Activated T-helper 2 cell treated with anti-CD3 and anti-CD28 coated beads, Interferon-gamma antibody, Interleukin-2, Interleukin-4, amounts not matched to agents 10 μg/mL and 5 μg/mL and 100 μg/mL, durations not matched to agents 14 hours and 24 hours and 36 hours (primary cell): ENCODE measurements at regions not wholly inside any gene's neighbourhood (a gene's known extent, or its start where the extent isn't known, plus 50 kb on each side); places are given as distances from the start of the nearest gene placed in this dataset.

Experiments used
- DNase-seq: peaks from one replicate; pipeline ENCODE4 v3.0.0; 2021; ENCODE audit warnings: low spot score
- H3K27ac Mint-ChIP-seq: one replicate; pipeline ENCODE4 v1.8.0; 2021; ENCODE audit warnings: mixed read lengths
- H3K27me3 Mint-ChIP-seq: one replicate; pipeline ENCODE4 v1.8.0; 2021; ENCODE audit warnings: low read depth, mixed read lengths
- H3K36me3 Mint-ChIP-seq: one replicate; pipeline ENCODE4 v1.8.0; 2021; ENCODE audit warnings: low read depth, mixed read lengths
- H3K4me1 Mint-ChIP-seq: one replicate; pipeline ENCODE4 v1.8.0; 2021; ENCODE audit warnings: low read depth, mixed read lengths
- H3K4me3 Mint-ChIP-seq: one replicate; pipeline ENCODE4 v1.8.0; 2021; ENCODE audit warnings: low read depth, mild to moderate bottlenecking, moderate library complexity, mixed read lengths
- H3K9me3 Mint-ChIP-seq: one replicate; pipeline ENCODE4 v1.8.0; 2021; ENCODE audit warnings: mixed read lengths
- intact Hi-C: fragments of 100-400 bp; cut with micrococcal nuclease; formaldehyde crosslinking; loops from one replicate; pipeline ENCODE4 v1.15.1; 2023

- Mint-ChIP-seq H3K36me3 (no peaks in the 10 kb centered on the region), H3K4me3 (no peak overlapping the region), H3K9me3 (no peaks in the 10 kb centered on the region), H3K27ac (no peak overlapping the region), H3K4me1 (no peaks in the 10 kb centered on the region), H3K27me3 (no peaks in the 10 kb centered on the region)
- no peak for DNase-seq
- intact Hi-C loops, result no loop called here
Observed at GRCh38 chr5:33330992-33331391, 109.8 kb upstream of the TARS1 start.

- DNase-seq, result no peak
- Mint-ChIP-seq H3K36me3 (no peaks in the 10 kb centered on the region), H3K27ac (no peak overlapping the region), H3K9me3 (no peaks in the 10 kb centered on the region), H3K4me3 (no peak overlapping the region), H3K4me1 (no peaks in the 10 kb centered on the region), H3K27me3 (no peaks in the 10 kb centered on the region)
- intact Hi-C loops, result no loop called here
Observed at GRCh38 chr5:33332804-33333203, 108.0 kb upstream of the TARS1 start.

- no peaks in the 10 kb centered on the region for H3K4me1 Mint-ChIP-seq
- no peaks in the 10 kb centered on the region for H3K27me3 Mint-ChIP-seq
- intact Hi-C loops, result no loop called here
- no peak for DNase-seq
- no peak overlapping the region for H3K4me3 Mint-ChIP-seq
- H3K9me3 Mint-ChIP-seq, result no peaks in the 10 kb centered on the region
- no peak overlapping the region for H3K27ac Mint-ChIP-seq
- no peaks in the 10 kb centered on the region for H3K36me3 Mint-ChIP-seq
Observed at GRCh38 chr5:33334829-33335228, 105.9 kb upstream of the TARS1 start.

- no peak overlapping the region for H3K4me3 Mint-ChIP-seq
- no peaks in the 10 kb centered on the region for H3K9me3 Mint-ChIP-seq
- DNase-seq, result no peak
- no peak overlapping the region for H3K27ac Mint-ChIP-seq
- H3K27me3 Mint-ChIP-seq, result no peaks in the 10 kb centered on the region
- intact Hi-C loops, result no loop called here
- H3K4me1 Mint-ChIP-seq, result no peaks in the 10 kb centered on the region
- no peaks in the 10 kb centered on the region for H3K36me3 Mint-ChIP-seq
Observed at GRCh38 chr5:33336891-33337636, 103.7 kb upstream of the TARS1 start.

GRCh38 chr5:33337637-33337992, 103.2 kb upstream of the TARS1 start:
- intact Hi-C loops, result no loop called here
- no peak overlapping the region for H3K4me3 Mint-ChIP-seq
- no peaks in the 10 kb centered on the region for H3K4me1 Mint-ChIP-seq
- no peak overlapping the region for H3K27ac Mint-ChIP-seq
- no peaks in the 10 kb centered on the region for H3K36me3 Mint-ChIP-seq
- no peaks in the 10 kb centered on the region for H3K9me3 Mint-ChIP-seq
- no peaks in the 10 kb centered on the region for H3K27me3 Mint-ChIP-seq
- DNase-seq, result no peak

- Mint-ChIP-seq H3K36me3 (no peaks in the 10 kb centered on the region), H3K4me3 (no peak overlapping the region), H3K27ac (no peak overlapping the region), H3K9me3 (no peaks in the 10 kb centered on the region), H3K4me1 (no peaks in the 10 kb centered on the region), H3K27me3 (no peaks in the 10 kb centered on the region)
- DNase-seq, result no peak
- intact Hi-C loops, result no loop called here
Observed at GRCh38 chr5:33338336-33339110, 102.2 kb upstream of the TARS1 start.

- intact Hi-C loops, result no loop called here
- H3K27me3 Mint-ChIP-seq, result no peaks in the 10 kb centered on the region
- H3K4me3 Mint-ChIP-seq, result no peak overlapping the region
- no peaks in the 10 kb centered on the region for H3K36me3 Mint-ChIP-seq
- DNase-seq, result no peak
- no peaks in the 10 kb centered on the region for H3K9me3 Mint-ChIP-seq
- no peaks in the 10 kb centered on the region for H3K4me1 Mint-ChIP-seq
- no peak overlapping the region for H3K27ac Mint-ChIP-seq
Observed at GRCh38 chr5:33339413-33339812, 101.4 kb upstream of the TARS1 start.

- no peak overlapping the region for H3K27ac Mint-ChIP-seq
- no peaks in the 10 kb centered on the region for H3K4me1 Mint-ChIP-seq
- no peak overlapping the region for H3K4me3 Mint-ChIP-seq
- intact Hi-C loops, result no loop called here
- no peaks in the 10 kb centered on the region for H3K27me3 Mint-ChIP-seq
- no peaks in the 10 kb centered on the region for H3K36me3 Mint-ChIP-seq
- no peak for DNase-seq
- H3K9me3 Mint-ChIP-seq, result no peaks in the 10 kb centered on the region
Observed at GRCh38 chr5:33340195-33340594, 100.6 kb upstream of the TARS1 start.

GRCh38 chr5:33341351-33341750, 99.4 kb upstream of the TARS1 start:
- intact Hi-C loops, result no loop called here
- H3K36me3 Mint-ChIP-seq, result no peaks in the 10 kb centered on the region
- no peak for DNase-seq
- no peak overlapping the region for H3K27ac Mint-ChIP-seq
- no peak overlapping the region for H3K4me3 Mint-ChIP-seq
- no peaks in the 10 kb centered on the region for H3K4me1 Mint-ChIP-seq
- no peaks in the 10 kb centered on the region for H3K27me3 Mint-ChIP-seq
- H3K9me3 Mint-ChIP-seq, result no peaks in the 10 kb centered on the region

- Mint-ChIP-seq H3K27me3 (no peaks in the 10 kb centered on the region), H3K4me1 (no peaks in the 10 kb centered on the region), H3K9me3 (no peaks in the 10 kb centered on the region), H3K4me3 (no peak overlapping the region), H3K36me3 (no peaks in the 10 kb centered on the region), H3K27ac (no peak overlapping the region)
- intact Hi-C loops, result no loop called here
- no peak for DNase-seq
Observed at GRCh38 chr5:33343676-33344327, 97.0 kb upstream of the TARS1 start.

- H3K27me3 Mint-ChIP-seq, result no peaks in the 10 kb centered on the region
- no peak for DNase-seq
- H3K4me1 Mint-ChIP-seq, result no peaks in the 10 kb centered on the region
- H3K36me3 Mint-ChIP-seq, result no peaks in the 10 kb centered on the region
- intact Hi-C loops, result no loop called here
- no peak overlapping the region for H3K27ac Mint-ChIP-seq
- H3K4me3 Mint-ChIP-seq, result no peak overlapping the region
- no peaks in the 10 kb centered on the region for H3K9me3 Mint-ChIP-seq
Observed at GRCh38 chr5:33346534-33346933, 94.2 kb upstream of the TARS1 start.

GRCh38 chr5:33361781-33362180, 79.0 kb upstream of the TARS1 start:
- H3K27me3 Mint-ChIP-seq, result no peaks in the 10 kb centered on the region
- no peak overlapping the region for H3K4me3 Mint-ChIP-seq
- no peaks in the 10 kb centered on the region for H3K36me3 Mint-ChIP-seq
- no peak overlapping the region for H3K27ac Mint-ChIP-seq
- peaks cover 6% of the 10 kb centered on the region for H3K9me3 Mint-ChIP-seq
- DNase-seq, result no peak
- H3K4me1 Mint-ChIP-seq, result no peaks in the 10 kb centered on the region
- intact Hi-C loops, result no loop called here

- Mint-ChIP-seq H3K4me1 (no peaks in the 10 kb centered on the region), H3K4me3 (no peak overlapping the region), H3K36me3 (no peaks in the 10 kb centered on the region), H3K9me3 (peaks cover 6% of the 10 kb centered on the region), H3K27ac (no peak overlapping the region), H3K27me3 (no peaks in the 10 kb centered on the region)
- DNase-seq, result no peak
- intact Hi-C loops, result no loop called here
Observed at GRCh38 chr5:33362915-33363314, 77.8 kb upstream of the TARS1 start.
